Lung (tissue), 11 donors: ENCODE measurements at regions not wholly inside any gene's neighbourhood (a gene's known extent, or its start where the extent isn't known, plus 50 kb on each side); places are given as distances from the start of the nearest gene placed in this dataset.
"Not testable (repeated sequence)": the region's sequence is repeated elsewhere in the genome, so short reads cannot be mapped to it uniquely, and the experiment has no call there.

ENCODE experiments used
- ATAC-seq: fragments of 200-7000 bp; cut with Tn5 transposase; one replicate; pipeline ENCODE4 v1.9.1; 2020; ENCODE audit warnings: moderate number of reproducible peaks; ENCODE audit not compliant: insufficient read depth, low FRiP score
- DNase-seq, 3 donors: peaks; one replicate each; pipeline ENCODE4 v3.0.0-alpha.2; 2013 to 2017
- H3K27ac ChIP-seq, 2 donors: one replicate each; pipeline ENCODE4 v1.5.1; 2013; ENCODE audit warnings: mild to moderate bottlenecking in 2 of 2, moderate library complexity in 2 of 2, control low read depth in 1 of 2, inconsistent platforms in 1 of 2, low read depth in 1 of 2, low read length in 1 of 2
- H3K27me3 ChIP-seq, 3 donors: one replicate each; pipeline ENCODE4 v1.5.1; 2013; ENCODE audit warnings: low read length in 2 of 3; ENCODE audit not compliant: control insufficient read depth in 3 of 3, insufficient read depth in 3 of 3
- H3K36me3 ChIP-seq, 4 donors: one replicate each; pipeline ENCODE4 v1.5.1; 2013; ENCODE audit warnings: low read length in 4 of 4, mild to moderate bottlenecking in 1 of 4, moderate library complexity in 1 of 4; ENCODE audit not compliant: control insufficient read depth in 4 of 4, insufficient read depth in 4 of 4
- H3K4me1 ChIP-seq, 5 donors: one replicate each; pipeline ENCODE4 v1.5.1; 2013; ENCODE audit warnings: low read length in 5 of 5, mild to moderate bottlenecking in 2 of 5, moderate library complexity in 1 of 5; ENCODE audit not compliant: control insufficient read depth in 5 of 5, insufficient read depth in 5 of 5
- H3K4me3 ChIP-seq: one replicate; pipeline ENCODE4 v1.5.1; 2013; ENCODE audit warnings: mild to moderate bottlenecking, control low read depth, moderate library complexity
- H3K9ac ChIP-seq, 2 donors: one replicate each; pipeline ENCODE4 v1.5.1; 2013; ENCODE audit warnings: low read length in 2 of 2, control low read depth in 1 of 2; ENCODE audit not compliant: insufficient read depth in 1 of 2
- H3K9me3 ChIP-seq, 4 donors: one replicate each; pipeline ENCODE4 v1.5.1; 2013; ENCODE audit warnings: low read length in 3 of 4, mild to moderate bottlenecking in 1 of 4, moderate library complexity in 1 of 4; ENCODE audit not compliant: control insufficient read depth in 4 of 4, insufficient read depth in 3 of 4
- WGBS, 2 donors: extraction: QIAGEN DNeasy Blood & Tissue Kit; methylation state at CpG; one replicate each; pipeline ENCODE4 v1.1.7; 2013; 5-methylcytosine and 5-hydroxymethylcytosine counted together
- TF ChIP-seq, protein P1 (sequence below): IDR thresholded peaks from 2 replicates; pipeline ENCODE4 v1.5.1; 2012; ENCODE audit warnings: mild to moderate bottlenecking; ENCODE audit errors: control extremely low read depth, extremely low read depth
- donor health status: control.
- donor health status: control.
- donor health status: Bipolar disorder and iron deficiency.
- donor health status: healthy.
- donor health status: DM: yes; HTN: yes; CAD: no.

GRCh38 chr9:2274762-2275161, 259.6 kb downstream of the SMARCA2 start:
- TF ChIP-seq, protein P1, sequence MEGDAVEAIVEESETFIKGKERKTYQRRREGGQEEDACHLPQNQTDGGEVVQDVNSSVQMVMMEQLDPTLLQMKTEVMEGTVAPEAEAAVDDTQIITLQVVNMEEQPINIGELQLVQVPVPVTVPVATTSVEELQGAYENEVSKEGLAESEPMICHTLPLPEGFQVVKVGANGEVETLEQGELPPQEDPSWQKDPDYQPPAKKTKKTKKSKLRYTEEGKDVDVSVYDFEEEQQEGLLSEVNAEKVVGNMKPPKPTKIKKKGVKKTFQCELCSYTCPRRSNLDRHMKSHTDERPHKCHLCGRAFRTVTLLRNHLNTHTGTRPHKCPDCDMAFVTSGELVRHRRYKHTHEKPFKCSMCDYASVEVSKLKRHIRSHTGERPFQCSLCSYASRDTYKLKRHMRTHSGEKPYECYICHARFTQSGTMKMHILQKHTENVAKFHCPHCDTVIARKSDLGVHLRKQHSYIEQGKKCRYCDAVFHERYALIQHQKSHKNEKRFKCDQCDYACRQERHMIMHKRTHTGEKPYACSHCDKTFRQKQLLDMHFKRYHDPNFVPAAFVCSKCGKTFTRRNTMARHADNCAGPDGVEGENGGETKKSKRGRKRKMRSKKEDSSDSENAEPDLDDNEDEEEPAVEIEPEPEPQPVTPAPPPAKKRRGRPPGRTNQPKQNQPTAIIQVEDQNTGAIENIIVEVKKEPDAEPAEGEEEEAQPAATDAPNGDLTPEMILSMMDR = no peak
- no peak for DNase-seq
- no peak for ATAC-seq
- Histone ChIP-seq H3K27ac (no peak overlapping the region), H3K4me3 (no peak overlapping the region), H3K36me3 (no peaks in the 10 kb centered on the region), H3K9ac (no peak overlapping the region), H3K27me3 (peaks cover 0 to 5% (median 2%) of the 10 kb centered on the region in 3 donors), H3K4me1 (peaks cover 0 to 6% (median 0%) of the 10 kb centered on the region in 5 donors), H3K9me3 (no peaks in the 10 kb centered on the region)
- 81 to 96% methylated on average over 4 of the region's 4 CpGs for WGBS, 2 donors

DNA sequence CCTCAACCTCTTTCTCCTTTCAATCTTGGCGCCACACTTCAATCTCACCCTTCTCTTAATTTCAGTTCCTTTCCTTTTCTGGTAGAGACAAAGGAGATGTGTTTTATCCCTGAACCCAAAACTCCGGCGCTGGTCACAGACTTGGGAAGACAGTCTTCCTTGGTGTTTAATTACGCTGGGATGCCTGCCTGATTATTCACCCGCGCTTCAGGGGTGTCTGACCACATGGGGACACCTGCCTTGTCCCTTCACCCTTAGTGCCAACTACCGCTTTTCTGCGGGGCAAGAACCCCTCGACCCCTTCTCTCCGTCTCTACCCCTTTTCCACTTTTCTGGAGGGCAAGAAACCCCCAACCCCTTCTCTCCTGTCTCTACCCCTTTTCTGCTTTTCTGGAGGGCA, 261.1 kb downstream of the SMARCA2 start:
- H3K36me3 ChIP-seq = no peaks in the 10 kb centered on the region
- no peak overlapping the region for H3K4me3 ChIP-seq
- DNase-seq (no peak), ATAC-seq (no peak)
- peaks cover 0 to 3% (median 0%) of the 10 kb centered on the region in 5 donors for H3K4me1 ChIP-seq
- peaks cover 0 to 5% (median 0%) of the 10 kb centered on the region in 3 donors for H3K27me3 ChIP-seq
- WGBS, 2 donors = 92 to 95% methylated on average over 10 of the region's 10 CpGs
- no peak overlapping the region for H3K9ac ChIP-seq
- no peaks in the 10 kb centered on the region for H3K9me3 ChIP-seq
- TF ChIP-seq, protein P1 = no peak
- peak overlapping the region in 1 of 2 donors; percentile 6 for H3K27ac ChIP-seq

DNA sequence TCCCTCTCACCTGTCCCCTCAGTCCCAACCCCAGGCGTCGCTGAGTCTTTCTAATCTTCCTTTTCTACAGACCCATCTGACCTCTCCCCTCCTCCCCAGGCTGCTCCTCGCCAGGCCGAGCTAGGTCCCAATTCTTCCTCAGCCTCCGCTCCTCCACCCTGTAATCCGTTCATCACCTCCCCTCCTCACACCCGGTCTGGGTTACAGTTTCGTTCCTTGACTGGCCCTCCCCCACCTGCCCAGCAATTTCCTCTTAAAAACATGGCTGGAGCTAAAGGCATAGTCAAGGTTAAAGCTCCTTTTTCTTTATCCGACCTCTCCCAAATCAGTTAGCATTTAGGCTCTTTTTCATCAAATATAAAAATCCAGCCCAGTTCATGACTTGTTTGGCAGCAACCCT, 262.0 kb downstream of the SMARCA2 start:
- H3K4me1 ChIP-seq, H3K27me3 ChIP-seq, H3K36me3 ChIP-seq, H3K4me3 ChIP-seq, H3K9ac ChIP-seq, ATAC-seq, H3K9me3 ChIP-seq, DNase-seq: not testable (repeated sequence)
- WGBS, 2 donors = 71 to 81% methylated on average over 9 of the region's 9 CpGs
- H3K27ac ChIP-seq = peak overlapping the region in 1 of 2 donors; percentile 50

DNA sequence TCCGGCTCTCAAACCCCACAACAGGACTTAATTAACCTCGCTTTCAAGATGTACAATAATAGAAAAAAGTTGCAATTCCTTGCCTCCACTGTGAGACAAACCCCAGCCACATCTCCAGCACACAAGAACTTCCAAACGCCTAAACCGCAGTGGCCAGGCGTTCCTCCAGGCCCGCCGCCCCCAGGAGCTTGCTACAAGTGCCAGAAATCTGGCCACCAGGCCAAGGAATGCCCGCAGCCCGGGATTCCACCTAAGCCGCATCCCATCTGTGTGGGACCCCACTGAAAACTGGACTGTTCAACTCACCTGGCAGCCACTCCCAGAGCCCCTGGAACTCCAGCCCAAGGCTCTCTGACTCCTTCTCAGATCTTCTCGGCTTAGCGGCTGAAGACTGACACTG, 262.5 kb downstream of the SMARCA2 start:
- 96 to 98% methylated on average over 12 of the region's 12 CpGs for WGBS, 2 donors
- H3K4me3 ChIP-seq, H3K9me3 ChIP-seq, ATAC-seq, DNase-seq, H3K4me1 ChIP-seq, H3K36me3 ChIP-seq, H3K27me3 ChIP-seq, H3K27ac ChIP-seq, H3K9ac ChIP-seq: not testable (repeated sequence)

GRCh38 chr9:2279138-2279537, 264.0 kb downstream of the SMARCA2 start:
- not testable (repeated sequence) for H3K9me3 ChIP-seq, H3K9ac ChIP-seq, H3K4me1 ChIP-seq, H3K27ac ChIP-seq, H3K4me3 ChIP-seq, DNase-seq, ATAC-seq, H3K27me3 ChIP-seq, H3K36me3 ChIP-seq
- WGBS, 2 donors = 69 to 82% methylated on average over 8 of the region's 8 CpGs
